ENCODE measurements at regions not wholly inside any gene's neighbourhood (a gene's known extent, or its start where the extent isn't known, plus 50 kb on each side); places are given as distances from the start of the nearest gene placed in this dataset.
"Not testable (repeated sequence)": the region's sequence is repeated elsewhere in the genome, so short reads cannot be mapped to it uniquely, and the experiment has no call there.

DNA sequence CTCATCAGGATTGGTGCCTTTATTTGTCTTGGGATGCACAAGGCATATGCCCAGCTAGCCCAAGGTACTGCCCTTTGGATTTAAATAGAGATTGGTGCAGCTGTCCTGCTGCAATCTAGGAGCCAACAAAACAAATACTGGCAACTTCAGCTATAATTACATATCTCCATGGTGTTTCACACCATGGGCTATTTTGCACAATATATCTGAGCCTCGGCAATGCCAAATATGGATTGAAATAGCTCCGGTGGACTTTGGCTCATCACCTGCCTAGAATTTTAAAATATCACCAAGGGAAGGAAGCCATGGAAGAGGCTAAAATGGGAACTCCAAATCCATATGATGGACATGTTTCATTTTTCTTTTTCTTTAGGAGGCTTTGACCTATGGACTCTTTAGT lies 367.8 kb upstream of the UMPS start:
- WGBS, 2 experiments: 95 to 98% methylated on average over 2 of the region's 2 CpGs
- Histone ChIP-seq H3K9me3 (ENCODE audit: control insufficient read depth, low read length) (no peaks in the 10 kb centered on the region), H3K4me1 (ENCODE audit: control insufficient read depth, insufficient read depth, low read length) (peaks cover 21% of the 10 kb centered on the region), H3K36me3 (ENCODE audit: control insufficient read depth, insufficient read depth, low read length) (no peaks in the 10 kb centered on the region), H3K27me3 (ENCODE audit: control insufficient read depth, insufficient read depth, low read length, poor library complexity, severe bottlenecking) (no peaks in the 10 kb centered on the region), H3K27ac (ENCODE audit: insufficient read depth, low read depth, low read length, poor library complexity, severe bottlenecking) (no peak overlapping the region), H3K4me3 (ENCODE audit: insufficient read depth, low read depth, low read length) (no peak overlapping the region)

DNA sequence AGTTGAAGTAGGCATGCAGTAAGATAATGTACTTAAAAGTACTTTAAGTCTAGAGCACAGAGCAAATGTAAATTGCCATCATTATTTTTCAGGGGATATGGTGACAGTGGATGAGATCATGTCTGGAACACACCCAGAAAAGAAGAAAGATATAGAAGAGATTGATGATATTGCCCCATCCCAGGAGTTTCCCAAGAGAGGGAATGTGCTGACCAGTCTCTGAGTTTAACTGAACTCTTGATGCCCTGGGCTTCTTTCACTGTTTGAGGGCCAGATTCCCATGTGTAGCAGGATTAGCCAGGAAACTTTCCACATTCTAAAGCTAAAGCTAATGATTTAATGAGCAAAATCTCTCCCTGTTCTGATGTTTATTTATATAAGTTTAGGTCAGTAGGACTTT lies 366.8 kb upstream of the UMPS start:
- no peaks in the 10 kb centered on the region for H3K36me3 ChIP-seq (ENCODE audit: control insufficient read depth, insufficient read depth, low read length)
- no peaks in the 10 kb centered on the region for H3K9me3 ChIP-seq (ENCODE audit: control insufficient read depth, low read length)
- peaks cover 21% of the 10 kb centered on the region for H3K4me1 ChIP-seq (ENCODE audit: control insufficient read depth, insufficient read depth, low read length)
- no peak overlapping the region for H3K4me3 ChIP-seq (ENCODE audit: insufficient read depth, low read depth, low read length)
- H3K27ac ChIP-seq (ENCODE audit: insufficient read depth, low read depth, low read length, poor library complexity, severe bottlenecking): no peak overlapping the region
- H3K27me3 ChIP-seq (ENCODE audit: control insufficient read depth, insufficient read depth, low read length, poor library complexity, severe bottlenecking): no peaks in the 10 kb centered on the region

DNA sequence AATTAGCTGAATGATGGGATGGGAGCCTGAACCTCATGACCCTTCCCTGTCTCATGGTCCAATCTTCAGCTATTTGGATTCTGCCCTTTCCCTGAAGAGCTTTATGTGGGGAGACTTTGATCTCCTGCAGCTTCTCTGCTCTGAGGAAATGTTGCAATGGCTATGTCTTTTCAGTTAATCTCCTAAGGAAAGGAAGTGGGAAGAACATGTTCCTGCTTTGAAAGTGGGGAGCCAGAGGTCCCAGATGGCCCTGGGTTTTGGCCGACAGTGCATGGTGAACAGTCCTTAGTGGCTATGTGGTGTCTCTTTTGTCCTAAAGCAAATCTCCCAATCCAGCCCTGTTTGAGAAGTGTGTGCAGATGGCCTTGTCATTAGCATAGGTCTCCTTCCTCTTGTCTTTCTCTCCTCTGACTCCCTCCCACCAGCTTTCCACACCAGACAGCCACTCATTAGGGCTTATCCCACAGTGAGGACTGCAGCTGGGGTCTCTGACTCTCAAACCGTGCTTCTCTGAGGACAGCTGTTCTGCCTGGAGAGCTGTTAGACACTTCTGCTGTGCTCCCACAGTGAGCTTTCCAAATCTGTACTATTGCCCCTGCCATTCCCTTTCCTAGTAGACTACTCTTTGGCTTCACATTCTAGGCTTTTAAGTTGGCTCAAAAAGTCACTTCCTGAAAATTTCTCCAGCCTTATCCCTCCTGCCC lies 365.8 kb upstream of the UMPS start:
- Histone ChIP-seq H3K9me3 (ENCODE audit: control insufficient read depth, low read length) (no peaks in the 10 kb centered on the region), H3K27ac (ENCODE audit: insufficient read depth, low read depth, low read length, poor library complexity, severe bottlenecking) (no peak overlapping the region), H3K4me1 (ENCODE audit: control insufficient read depth, insufficient read depth, low read length) (peaks cover 21% of the 10 kb centered on the region), H3K36me3 (ENCODE audit: control insufficient read depth, insufficient read depth, low read length) (no peaks in the 10 kb centered on the region), H3K27me3 (ENCODE audit: control insufficient read depth, insufficient read depth, low read length, poor library complexity, severe bottlenecking) (no peaks in the 10 kb centered on the region), H3K4me3 (ENCODE audit: insufficient read depth, low read depth, low read length) (no peak overlapping the region)
- WGBS, 2 experiments: 82 to 87% methylated on average over 2 of the region's 2 CpGs

DNA sequence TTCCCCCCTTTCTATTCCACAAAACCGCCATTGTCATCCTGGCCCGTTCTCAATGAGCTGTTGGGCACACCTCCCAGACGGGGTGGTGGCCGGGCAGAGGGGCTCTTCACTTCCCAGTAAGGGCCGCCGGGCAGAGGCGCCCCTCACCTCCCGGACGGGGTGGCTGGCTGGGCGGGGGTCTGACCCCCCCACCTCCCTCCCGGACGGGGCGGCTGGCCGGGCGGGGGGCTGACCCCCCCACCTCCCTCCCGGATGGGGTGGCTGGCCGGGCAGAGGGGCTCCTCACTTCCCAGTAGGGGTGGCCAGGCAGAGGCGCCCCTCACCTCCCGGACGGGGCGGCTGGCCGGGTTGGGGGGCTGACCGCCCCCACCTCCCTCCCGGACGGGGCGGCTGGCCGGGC lies 363.6 kb upstream of the UMPS start:
- H3K9me3 ChIP-seq (ENCODE audit: control insufficient read depth, low read length); H3K27ac ChIP-seq (ENCODE audit: insufficient read depth, low read depth, low read length, poor library complexity, severe bottlenecking); H3K4me1 ChIP-seq (ENCODE audit: control insufficient read depth, insufficient read depth, low read length); H3K27me3 ChIP-seq (ENCODE audit: control insufficient read depth, insufficient read depth, low read length, poor library complexity, severe bottlenecking); H3K36me3 ChIP-seq (ENCODE audit: control insufficient read depth, insufficient read depth, low read length); H3K4me3 ChIP-seq (ENCODE audit: insufficient read depth, low read depth, low read length): not testable (repeated sequence)
- 95% methylated on average over 7 of the region's 27 CpGs; no CpG with 5 or more reads in 1 of the 2 experiments for WGBS, 2 experiments

DNA sequence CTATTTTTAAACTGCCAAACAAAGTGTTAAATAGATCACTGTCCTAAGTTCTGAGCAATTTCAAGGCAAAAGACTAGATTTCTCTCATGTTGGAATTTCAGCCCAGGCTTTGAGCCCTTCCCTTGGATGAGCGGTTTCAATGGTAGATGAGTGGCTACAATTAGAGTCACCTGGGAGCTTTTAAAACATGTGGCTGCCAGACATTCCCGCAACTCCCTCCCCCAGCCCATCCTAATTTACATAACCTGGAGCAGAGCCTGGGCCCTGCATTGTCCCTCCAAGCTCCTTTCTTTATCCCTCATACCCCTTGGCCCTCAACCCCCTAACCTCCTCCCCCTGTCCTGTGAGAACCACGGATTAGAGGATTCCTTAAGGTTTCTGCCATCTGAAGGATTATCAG lies 357.5 kb upstream of the UMPS start:
- WGBS, 2 experiments: 9 to 28% methylated on average over 3 of the region's 3 CpGs
- Histone ChIP-seq H3K36me3 (ENCODE audit: control insufficient read depth, insufficient read depth, low read length) (no peaks in the 10 kb centered on the region), H3K4me3 (ENCODE audit: insufficient read depth, low read depth, low read length) (no peak overlapping the region), H3K4me1 (ENCODE audit: control insufficient read depth, insufficient read depth, low read length) (peaks cover 6% of the 10 kb centered on the region), H3K27ac (ENCODE audit: insufficient read depth, low read depth, low read length, poor library complexity, severe bottlenecking) (no peak overlapping the region), H3K27me3 (ENCODE audit: control insufficient read depth, insufficient read depth, low read length, poor library complexity, severe bottlenecking) (no peaks in the 10 kb centered on the region), H3K9me3 (ENCODE audit: control insufficient read depth, low read length) (peaks cover 2% of the 10 kb centered on the region)

DNA sequence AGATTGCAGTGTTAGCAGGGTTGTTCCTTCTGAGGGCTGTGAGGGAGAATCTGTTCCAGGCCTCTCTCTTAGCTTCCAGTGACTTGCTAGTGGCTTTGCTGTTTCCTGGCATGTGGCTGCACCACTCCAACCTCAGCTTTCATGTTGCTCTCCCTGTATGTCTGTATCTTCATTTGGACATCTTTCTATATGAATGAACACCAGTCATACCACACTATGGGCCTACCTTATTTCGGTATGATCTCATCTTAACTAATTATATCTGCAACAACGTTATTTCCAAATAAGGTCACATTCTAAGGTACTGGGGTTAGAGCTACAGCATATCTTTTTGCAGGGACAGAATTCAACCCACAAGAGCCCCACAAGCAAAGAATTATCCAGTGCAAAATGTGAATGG lies 356.7 kb upstream of the UMPS start:
- WGBS, 2 experiments: 86 to 95% methylated on average over 2 of the region's 2 CpGs
- Histone ChIP-seq H3K4me1 (ENCODE audit: control insufficient read depth, insufficient read depth, low read length) (peaks cover 6% of the 10 kb centered on the region), H3K9me3 (ENCODE audit: control insufficient read depth, low read length) (peaks cover 2% of the 10 kb centered on the region), H3K4me3 (ENCODE audit: insufficient read depth, low read depth, low read length) (no peak overlapping the region), H3K36me3 (ENCODE audit: control insufficient read depth, insufficient read depth, low read length) (no peaks in the 10 kb centered on the region), H3K27me3 (ENCODE audit: control insufficient read depth, insufficient read depth, low read length, poor library complexity, severe bottlenecking) (no peaks in the 10 kb centered on the region), H3K27ac (ENCODE audit: insufficient read depth, low read depth, low read length, poor library complexity, severe bottlenecking) (no peak overlapping the region)

DNA sequence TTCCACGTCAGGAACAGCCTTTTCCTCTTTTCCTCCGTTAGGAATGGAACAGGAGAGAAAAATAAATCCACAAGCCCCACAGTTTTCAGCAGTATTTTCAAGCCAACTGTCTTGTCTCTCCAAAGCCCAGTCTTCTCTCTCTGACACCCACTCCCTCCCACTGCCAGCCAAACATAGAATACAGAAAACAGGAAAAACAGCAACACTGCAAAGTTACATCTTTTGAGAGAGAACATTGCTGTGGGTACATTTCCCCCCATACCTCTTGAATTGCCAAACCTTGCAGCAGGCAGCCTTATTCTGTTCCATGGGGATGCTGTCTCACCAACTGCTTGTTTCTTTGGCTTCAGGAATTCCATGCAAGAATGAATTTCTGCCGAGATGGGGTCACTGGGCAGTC lies 355.7 kb upstream of the UMPS start:
- Histone ChIP-seq H3K4me3 (ENCODE audit: insufficient read depth, low read depth, low read length) (no peak overlapping the region), H3K4me1 (ENCODE audit: control insufficient read depth, insufficient read depth, low read length) (peaks cover 6% of the 10 kb centered on the region), H3K9me3 (ENCODE audit: control insufficient read depth, low read length) (peaks cover 2% of the 10 kb centered on the region), H3K36me3 (ENCODE audit: control insufficient read depth, insufficient read depth, low read length) (no peaks in the 10 kb centered on the region), H3K27me3 (ENCODE audit: control insufficient read depth, insufficient read depth, low read length, poor library complexity, severe bottlenecking) (no peaks in the 10 kb centered on the region), H3K27ac (ENCODE audit: insufficient read depth, low read depth, low read length, poor library complexity, severe bottlenecking) (no peak overlapping the region)
- 89 to 90% methylated on average over 3 of the region's 3 CpGs for WGBS, 2 experiments

DNA sequence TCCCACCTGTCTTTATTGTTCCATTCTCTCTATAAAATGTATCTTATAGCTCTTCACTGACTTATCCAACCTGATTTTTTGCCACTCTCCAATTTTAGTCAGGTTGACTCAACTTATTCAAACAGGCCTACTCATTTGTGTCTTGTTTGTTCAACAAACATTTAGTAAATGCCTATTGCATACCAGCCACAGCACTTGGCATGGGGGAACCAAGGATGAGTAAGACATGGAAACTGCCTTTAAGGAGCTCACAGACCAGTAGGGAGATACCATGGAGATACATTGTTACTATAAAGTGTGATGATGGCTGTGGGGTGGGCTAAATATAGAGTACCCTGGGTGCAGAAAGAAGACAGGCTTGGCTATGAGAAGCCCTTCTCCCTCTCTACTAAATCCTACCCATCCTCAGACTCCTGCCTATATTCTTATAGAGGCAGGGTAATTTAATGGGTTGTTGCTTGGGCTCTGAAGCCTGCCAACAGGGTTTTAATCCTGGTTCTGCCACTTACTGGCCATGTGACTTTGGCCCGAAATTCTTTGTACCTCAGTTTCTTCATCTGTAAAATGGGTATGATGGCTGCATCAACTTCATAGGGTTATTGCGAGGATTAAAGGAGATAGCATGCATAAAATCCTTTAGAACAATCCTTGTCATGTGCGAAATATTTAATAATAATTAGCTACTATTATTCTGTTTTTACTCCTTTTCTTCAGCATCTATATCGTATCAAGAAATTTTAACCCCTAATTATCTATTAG lies 348.5 kb upstream of the UMPS start:
- H3K27me3 ChIP-seq (ENCODE audit: control insufficient read depth, insufficient read depth, low read length, poor library complexity, severe bottlenecking): no peaks in the 10 kb centered on the region
- H3K9me3 ChIP-seq (ENCODE audit: control insufficient read depth, low read length): no peaks in the 10 kb centered on the region
- H3K4me1 ChIP-seq (ENCODE audit: control insufficient read depth, insufficient read depth, low read length): peaks cover 15% of the 10 kb centered on the region
- H3K27ac ChIP-seq (ENCODE audit: insufficient read depth, low read depth, low read length, poor library complexity, severe bottlenecking): no peak overlapping the region
- WGBS, 2 experiments: 92 to 100% methylated on average over 3 to 4 of the region's 4 CpGs
- no peaks in the 10 kb centered on the region for H3K36me3 ChIP-seq (ENCODE audit: control insufficient read depth, insufficient read depth, low read length)
- H3K4me3 ChIP-seq (ENCODE audit: insufficient read depth, low read depth, low read length): no peak overlapping the region

DNA sequence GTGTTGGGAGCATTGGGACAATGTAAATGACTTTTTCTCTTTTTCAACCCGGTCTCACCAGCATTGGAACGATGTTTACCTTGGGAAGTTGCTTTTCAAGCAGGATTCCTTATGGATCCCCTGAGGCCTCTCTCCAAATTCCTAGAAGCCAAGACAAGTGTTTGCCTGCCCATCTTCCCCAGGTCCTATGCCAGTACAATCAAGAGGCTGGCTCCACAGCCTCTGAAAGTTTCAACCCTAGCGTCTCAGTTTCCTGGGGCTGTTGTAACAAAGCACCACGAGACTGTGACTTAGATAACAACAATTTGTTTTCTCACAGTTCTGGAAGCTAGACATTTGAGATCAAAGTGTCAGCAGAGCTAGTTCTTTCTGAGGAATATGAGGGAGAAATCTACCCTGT lies 347.2 kb upstream of the UMPS start:
- Histone ChIP-seq H3K27ac (ENCODE audit: insufficient read depth, low read depth, low read length, poor library complexity, severe bottlenecking) (peak overlapping the region; percentile 23), H3K4me3 (ENCODE audit: insufficient read depth, low read depth, low read length) (no peak overlapping the region), H3K27me3 (ENCODE audit: control insufficient read depth, insufficient read depth, low read length, poor library complexity, severe bottlenecking) (no peaks in the 10 kb centered on the region), H3K9me3 (ENCODE audit: control insufficient read depth, low read length) (no peaks in the 10 kb centered on the region), H3K36me3 (ENCODE audit: control insufficient read depth, insufficient read depth, low read length) (no peaks in the 10 kb centered on the region), H3K4me1 (ENCODE audit: control insufficient read depth, insufficient read depth, low read length) (peaks cover 15% of the 10 kb centered on the region)
- 35 to 46% methylated on average over 4 of the region's 4 CpGs for WGBS, 2 experiments

DNA sequence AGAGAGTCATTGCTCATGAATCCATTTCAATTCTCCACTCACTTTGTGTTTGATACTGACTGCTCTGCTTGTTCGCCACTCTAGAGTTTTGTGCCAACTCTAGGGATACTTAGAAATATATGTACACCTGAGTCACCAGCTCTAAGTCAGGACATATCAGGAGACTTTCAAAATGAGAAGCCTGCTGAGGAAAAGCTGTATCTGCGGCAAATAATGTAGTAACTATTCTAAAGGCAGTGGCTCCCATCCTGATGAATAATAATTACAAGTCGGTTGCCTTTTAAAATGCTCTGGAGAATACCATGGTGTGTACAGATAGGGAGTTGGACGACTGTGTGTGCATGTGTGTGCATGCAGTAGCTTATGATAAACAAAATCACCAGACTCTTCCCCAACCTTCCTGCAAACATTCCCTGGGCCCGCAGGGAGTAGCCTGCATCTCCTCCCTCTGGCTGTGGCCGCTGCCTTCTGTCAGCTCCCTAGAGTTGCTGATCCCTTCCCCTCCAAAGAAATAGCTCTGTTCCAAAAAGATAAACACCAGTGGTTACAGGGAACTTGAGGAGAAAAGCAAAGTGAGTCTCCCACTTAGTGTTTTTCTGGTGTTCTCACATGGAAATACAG lies 346.3 kb upstream of the UMPS start:
- Histone ChIP-seq H3K27ac (ENCODE audit: insufficient read depth, low read depth, low read length, poor library complexity, severe bottlenecking) (no peak overlapping the region), H3K4me3 (ENCODE audit: insufficient read depth, low read depth, low read length) (no peak overlapping the region), H3K9me3 (ENCODE audit: control insufficient read depth, low read length) (no peaks in the 10 kb centered on the region), H3K4me1 (ENCODE audit: control insufficient read depth, insufficient read depth, low read length) (peaks cover 15% of the 10 kb centered on the region), H3K27me3 (ENCODE audit: control insufficient read depth, insufficient read depth, low read length, poor library complexity, severe bottlenecking) (no peaks in the 10 kb centered on the region), H3K36me3 (ENCODE audit: control insufficient read depth, insufficient read depth, low read length) (no peaks in the 10 kb centered on the region)
- 85% methylated on average over 6 of the region's 6 CpGs for WGBS, 2 experiments
